ENCODE measurements at regions not wholly inside any gene's neighbourhood (a gene's known extent, or its start where the extent isn't known, plus 50 kb on each side); places are given as distances from the start of the nearest gene placed in this dataset.

- DNase-seq, result no peak
Measured at GRCh38 chr5:9720361-9720760, 90.2 kb upstream of the TAS2R1 start.

- no peak for DNase-seq
Measured at GRCh38 chr5:9716838-9717281, 86.7 kb upstream of the TAS2R1 start.

- no peak for DNase-seq
Measured at GRCh38 chr5:9715891-9716335, 85.8 kb upstream of the TAS2R1 start.

GRCh38 chr5:9713959-9714586 is 83.9 kb upstream of the TAS2R1 start:
- DNase-seq, result no peak

- DNase-seq, result no peak
Measured at GRCh38 chr5:9713356-9713755, 83.2 kb upstream of the TAS2R1 start.

GRCh38 chr5:9712911-9713310 is 82.8 kb upstream of the TAS2R1 start:
- no peak for DNase-seq

- DNase-seq, result no peak
Measured at GRCh38 chr5:9712506-9712905, 82.4 kb upstream of the TAS2R1 start.

- no peak for DNase-seq
Measured at GRCh38 chr5:9710069-9710468, 79.9 kb upstream of the TAS2R1 start.

- no peak for DNase-seq
Measured at GRCh38 chr5:9707732-9708462, 77.7 kb upstream of the TAS2R1 start.

GRCh38 chr5:9699681-9700080 is 69.5 kb upstream of the TAS2R1 start:
- DNase-seq, result no peak

GRCh38 chr5:9698841-9699240 is 68.7 kb upstream of the TAS2R1 start:
- no peak for DNase-seq

- DNase-seq, result no peak
Measured at GRCh38 chr5:9698125-9698826, 68.1 kb upstream of the TAS2R1 start.

- no peak for DNase-seq
Measured at GRCh38 chr5:9692576-9692975, 62.4 kb upstream of the TAS2R1 start.

GRCh38 chr5:9691261-9691660 is 61.1 kb upstream of the TAS2R1 start:
- no peak for DNase-seq

GRCh38 chr5:9690751-9691150 is 60.6 kb upstream of the TAS2R1 start:
- DNase-seq, result no peak

GRCh38 chr5:9686216-9686615 is 56.1 kb upstream of the TAS2R1 start:
- no peak for DNase-seq

GRCh38 chr5:9681706-9682105 is 51.6 kb upstream of the TAS2R1 start:
- DNase-seq, result no peak
